GM21723 (cell line): ENCODE measurements at regions not wholly inside any gene's neighbourhood (a gene's known extent, or its start where the extent isn't known, plus 50 kb on each side); places are given as distances from the start of the nearest gene placed in this dataset.
"Not testable (repeated sequence)": the region's sequence is repeated elsewhere in the genome, so short reads cannot be mapped to it uniquely, and the experiment has no call there.

ENCODE experiments used
- ATAC-seq: cut with Tn5 transposase; IDR thresholded peaks from one replicate; pipeline ENCODE4 v1.9.1; 2021; ENCODE audit warnings: mild to moderate bottlenecking, moderate library complexity; ENCODE audit not compliant: unreplicated experiment

DNA sequence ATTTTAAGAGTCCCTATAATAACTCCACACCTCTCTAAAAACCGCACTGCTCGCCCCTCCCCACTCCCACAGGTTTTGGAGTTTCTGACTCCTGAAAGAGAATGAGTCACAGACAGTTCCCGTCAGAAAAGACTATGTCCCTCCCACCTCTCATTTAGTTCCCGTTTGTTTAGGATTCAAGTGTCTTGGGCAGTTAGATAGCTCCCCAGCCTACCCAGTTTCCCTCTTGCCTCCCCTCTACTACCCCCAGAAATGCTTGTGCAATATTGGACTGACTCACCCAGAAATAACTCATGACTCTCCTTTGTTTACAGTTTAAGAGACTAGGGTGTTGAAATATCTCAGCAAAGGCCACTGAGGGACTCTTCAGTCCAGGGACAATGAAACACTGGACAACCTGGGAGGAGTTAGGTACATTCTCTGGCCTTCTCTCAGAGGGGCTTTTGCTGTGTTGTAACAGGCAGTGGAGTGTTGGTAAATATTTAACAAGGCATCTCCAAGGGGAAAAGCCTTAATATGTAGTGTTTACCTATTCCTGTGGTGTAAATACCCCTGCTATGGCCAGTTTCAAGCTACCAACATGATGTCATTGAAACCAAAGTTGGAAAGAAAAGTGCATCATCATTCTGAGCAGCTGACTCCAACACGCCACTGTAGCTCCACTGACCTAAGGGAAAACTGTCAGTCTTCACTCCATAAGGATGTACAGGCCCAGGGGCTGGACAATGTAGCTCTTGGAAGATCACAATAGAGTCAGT lies 96.1 kb upstream of the CHD2 start:
- ATAC-seq: peak; percentile 51

DNA sequence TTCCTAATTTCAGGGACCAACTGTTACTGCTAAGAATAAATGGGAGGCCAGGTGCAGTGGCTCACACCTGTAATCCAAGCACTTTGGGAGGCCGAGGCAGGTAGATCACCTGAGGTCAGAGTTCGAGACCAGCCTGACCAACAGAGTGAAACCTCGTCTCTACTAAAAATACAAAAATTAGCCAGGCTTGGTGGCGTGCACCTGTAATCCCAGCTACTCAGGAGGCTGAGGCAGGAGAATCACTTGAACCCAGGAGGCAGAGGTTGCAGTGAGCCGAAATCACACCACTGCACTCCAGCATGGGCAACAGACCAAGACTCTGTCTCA lies 95.6 kb upstream of the CHD2 start:
- not testable (repeated sequence) for ATAC-seq

DNA sequence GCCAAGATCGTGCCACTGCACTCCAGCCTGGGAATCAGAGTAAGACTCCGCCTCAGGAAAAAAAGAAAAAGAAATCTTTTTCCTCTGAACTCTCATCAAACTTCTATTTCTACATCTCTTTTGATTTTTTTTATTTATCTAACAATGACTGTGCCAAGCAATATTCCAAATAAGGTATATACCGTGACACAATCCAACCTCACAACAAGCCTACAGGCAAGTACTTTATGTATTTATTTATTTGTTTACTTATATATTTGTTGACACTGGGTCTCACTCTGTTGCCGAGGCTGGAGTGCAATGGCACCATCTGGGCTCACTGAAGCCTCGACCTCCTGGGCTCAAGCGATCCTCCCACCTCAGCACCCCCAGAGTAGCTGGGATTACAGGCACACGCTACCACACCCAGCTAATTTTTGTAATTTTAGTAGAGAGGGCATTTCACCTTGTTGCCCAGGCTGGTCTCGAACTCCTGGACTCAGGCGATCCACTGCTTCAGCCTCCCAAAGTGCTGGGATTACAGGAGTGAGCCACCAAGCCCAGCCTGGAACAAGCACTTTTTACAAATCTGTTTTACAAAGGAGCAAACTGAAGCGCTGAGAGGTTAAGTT lies 94.9 kb upstream of the CHD2 start:
- no peak for ATAC-seq

DNA sequence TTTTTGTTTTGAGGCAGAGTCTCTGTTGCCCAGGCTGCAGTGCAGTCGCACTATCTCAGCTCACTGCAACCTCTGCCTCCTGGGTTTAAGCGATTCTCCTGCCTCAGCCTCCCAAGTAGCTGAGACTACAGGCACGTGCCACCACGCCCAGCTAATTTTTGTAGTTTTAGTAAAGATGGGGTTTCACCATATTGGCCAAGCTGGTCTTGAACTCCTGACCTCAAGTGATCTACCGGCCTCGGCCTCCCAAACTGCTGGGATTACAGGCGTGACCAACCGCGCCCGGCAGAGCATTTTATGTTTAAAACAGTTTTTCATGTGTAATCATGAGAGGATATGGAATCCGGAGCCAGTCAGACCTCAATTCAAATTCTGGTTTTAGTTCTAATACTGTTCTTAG lies 94.0 kb upstream of the CHD2 start:
- not testable (repeated sequence) for ATAC-seq

DNA sequence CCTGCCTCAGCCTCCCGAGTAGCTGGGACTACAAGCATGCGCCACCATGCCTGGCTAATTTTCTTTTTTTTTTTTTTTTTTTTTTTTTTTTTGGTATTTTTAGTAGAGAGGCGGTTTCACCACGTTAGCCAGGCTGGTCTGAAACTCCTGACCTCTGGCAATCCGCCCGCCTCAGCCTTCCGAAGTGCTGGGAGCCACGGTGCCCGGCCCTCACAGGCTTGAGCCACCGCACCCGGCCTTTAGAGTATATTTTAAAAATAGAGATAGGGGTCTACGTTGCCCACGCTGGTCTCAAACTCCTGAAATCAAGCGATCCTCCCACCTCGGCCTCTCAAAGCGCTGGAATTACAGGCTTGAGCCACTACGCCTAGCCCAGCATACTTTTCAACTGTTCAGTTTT lies 93.4 kb upstream of the CHD2 start:
- no peak for ATAC-seq

DNA sequence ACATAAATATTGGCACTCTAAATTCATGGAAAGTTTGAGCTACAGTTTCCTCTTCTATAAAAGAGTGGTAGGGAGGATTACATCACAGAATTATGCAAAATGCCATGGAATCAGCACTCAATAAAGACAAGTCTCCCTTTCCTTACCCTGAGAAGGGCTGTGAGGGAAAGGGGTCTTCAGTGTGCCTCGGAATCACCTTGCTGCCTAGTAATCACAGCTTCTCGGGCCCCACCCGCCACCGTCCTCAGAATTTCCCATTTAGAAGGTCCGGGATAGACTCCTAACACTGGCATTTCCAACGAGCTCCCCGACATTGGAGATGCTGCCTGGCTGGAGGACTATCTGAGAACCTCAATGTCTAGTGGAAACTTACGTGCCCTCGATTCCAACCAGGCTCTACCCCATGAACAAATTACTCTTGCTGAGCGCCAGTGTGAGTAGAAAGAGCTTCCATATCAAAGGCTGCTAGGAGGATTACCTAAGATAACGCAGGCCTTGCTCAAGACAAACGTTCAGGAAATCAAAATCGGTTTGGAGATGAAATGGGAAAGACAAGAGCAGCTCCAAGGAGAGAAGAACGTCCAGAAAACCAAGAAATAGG lies 92.1 kb upstream of the CHD2 start:
- no peak for ATAC-seq

DNA sequence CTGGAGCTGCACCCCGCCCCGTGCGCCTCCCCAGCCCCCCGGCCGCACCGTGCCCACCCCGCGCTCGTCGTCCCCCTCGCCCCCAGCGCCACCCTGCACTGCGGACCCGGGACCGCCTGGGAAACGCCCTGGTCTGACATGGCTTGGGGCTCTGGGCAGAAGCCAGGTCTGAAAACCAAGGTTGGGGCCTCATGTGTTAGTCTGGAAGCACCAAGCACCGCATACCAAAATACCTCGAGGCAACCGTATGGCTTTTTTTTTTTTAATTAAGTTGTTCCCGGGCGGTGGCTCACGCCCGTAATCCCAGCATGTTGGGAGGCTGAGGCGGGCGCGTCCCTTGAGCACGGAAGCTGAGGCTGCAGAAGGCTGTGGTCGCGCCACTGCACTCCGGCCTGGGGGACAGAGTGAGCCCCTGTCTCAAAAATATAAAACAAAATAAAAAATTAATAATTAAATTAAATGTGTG lies 91.5 kb upstream of the CHD2 start:
- ATAC-seq: peak; percentile 7

DNA sequence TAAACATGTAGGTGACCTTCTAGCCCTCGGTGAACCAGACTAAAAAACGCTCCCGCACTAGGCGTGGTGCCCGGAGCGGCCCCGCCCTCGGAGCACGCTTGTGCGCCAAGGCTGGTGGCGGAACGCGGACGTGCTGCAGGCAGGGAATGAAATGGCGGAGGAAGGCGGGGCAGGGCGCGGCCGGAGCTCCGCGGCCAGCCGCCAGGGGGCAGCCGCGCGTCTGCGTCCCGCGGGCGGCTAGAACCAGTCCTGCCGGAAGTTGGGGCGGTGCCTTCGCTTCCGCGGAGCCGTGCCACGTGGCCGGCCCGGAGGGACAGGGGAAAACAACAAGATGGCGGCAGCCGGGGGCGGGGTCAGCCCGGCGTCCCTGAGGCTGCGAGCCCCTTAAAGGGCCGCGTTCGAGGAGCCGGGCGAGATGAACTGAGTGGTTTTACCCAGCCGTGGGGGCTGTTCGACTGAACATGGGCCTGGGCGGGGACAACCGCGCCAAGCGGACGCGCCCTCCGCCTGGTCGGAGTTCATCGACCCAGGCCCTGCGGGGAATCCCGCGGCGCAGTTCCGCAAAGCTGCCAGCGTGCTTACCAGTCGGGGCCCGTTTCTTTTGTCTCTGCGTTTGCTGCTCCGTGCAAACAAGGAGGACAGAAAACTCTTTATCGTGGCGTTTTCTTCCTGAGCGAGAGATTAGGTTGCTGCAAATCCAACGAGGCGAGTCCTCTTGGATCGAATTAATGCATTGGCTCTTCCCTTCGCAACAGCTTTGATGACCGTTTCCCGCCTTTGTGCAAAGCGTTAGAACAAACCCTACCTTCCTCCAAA lies 90.9 kb upstream of the CHD2 start:
- ATAC-seq: peak; percentile 84

DNA sequence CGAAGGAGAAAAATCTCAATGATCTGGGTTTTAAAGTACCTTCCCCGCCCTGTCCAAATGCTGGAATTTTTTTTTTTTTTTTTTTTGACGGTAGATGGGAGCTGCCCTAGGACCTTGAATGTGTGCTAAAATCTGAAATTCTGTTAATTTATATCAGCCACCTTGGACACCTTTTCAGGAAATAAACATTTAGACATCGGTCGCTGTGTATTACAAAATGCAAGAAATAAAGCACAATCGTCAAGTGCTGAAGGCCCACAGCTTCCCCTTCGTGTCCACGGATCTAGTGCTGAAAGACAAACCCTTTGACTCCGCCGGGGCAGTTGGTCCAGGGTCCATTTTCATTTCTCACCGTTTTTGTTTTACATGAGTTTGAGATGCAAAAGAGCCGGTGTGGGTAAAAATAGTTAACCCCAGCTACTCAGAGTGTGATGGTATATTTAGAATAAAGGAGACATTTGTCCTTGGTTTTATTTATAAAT lies 90.2 kb upstream of the CHD2 start:
- ATAC-seq: peak; percentile 0

DNA sequence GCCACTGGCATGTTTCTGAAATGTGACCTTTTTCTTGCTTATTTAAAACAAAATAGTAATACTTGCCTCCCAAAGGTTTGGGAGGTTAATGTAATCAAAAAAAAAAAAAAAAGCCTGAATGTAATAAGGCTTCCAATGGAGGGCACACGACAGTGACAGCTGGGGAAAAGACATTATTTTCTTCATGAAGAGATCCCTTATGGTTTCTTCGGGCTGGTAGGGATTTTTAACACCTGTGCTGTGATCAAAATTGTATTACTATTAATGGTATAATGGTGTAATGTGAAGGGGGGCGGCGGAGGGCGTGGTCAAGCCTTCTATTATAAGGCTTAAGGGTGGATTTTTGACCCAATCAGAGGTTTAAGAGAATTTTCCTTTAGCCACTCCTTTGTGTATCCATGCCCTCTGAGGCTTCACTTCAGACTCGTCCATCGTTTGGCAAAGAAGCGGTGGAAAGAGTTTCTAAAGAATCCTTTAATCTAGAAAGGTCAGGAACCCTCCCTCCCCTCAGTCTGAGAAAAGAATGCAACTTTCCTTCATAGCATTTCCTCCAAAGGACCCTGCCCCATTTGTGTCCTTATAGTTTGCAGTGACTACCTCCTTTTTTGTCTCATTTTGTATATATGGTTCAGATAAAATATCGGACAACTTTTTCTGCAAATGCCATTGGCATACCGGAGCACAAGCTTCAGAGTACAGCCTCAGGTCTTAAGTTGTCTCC lies 89.5 kb upstream of the CHD2 start:
- ATAC-seq: no peak

DNA sequence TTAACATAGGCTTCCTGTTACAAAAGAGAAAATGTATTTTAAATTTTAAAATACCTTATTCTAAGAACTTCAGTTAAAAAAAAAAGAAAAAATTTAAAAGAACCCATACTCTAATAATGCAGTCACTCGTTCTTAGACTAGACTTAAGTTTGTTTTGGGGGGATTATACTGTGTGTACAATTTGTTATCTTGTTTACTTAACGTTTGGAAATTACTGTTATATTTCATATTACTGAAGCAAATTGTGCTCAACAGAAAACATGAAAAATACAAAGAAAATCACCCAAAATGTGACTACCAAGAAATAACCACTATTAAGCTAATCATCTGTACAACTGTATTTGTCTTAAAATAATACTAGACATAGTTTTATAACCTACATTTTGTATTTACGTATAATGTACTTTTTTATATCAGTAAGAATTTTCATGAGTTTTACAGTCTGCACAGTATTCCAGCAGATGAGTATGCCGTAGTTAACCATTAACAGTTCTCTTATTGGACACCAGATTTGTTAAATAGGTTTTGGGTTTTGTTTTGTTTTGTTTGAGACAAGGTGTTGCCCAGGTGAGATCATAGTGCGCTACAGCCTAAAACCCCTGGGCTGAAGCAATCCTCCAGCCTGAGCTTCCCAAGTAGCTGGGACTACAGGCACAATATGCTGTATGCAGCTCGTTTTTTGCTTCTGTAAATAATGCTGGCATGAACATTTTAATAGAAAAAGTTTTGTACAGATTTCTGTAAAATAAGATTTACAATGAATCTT lies 88.8 kb upstream of the CHD2 start:
- no peak for ATAC-seq

DNA sequence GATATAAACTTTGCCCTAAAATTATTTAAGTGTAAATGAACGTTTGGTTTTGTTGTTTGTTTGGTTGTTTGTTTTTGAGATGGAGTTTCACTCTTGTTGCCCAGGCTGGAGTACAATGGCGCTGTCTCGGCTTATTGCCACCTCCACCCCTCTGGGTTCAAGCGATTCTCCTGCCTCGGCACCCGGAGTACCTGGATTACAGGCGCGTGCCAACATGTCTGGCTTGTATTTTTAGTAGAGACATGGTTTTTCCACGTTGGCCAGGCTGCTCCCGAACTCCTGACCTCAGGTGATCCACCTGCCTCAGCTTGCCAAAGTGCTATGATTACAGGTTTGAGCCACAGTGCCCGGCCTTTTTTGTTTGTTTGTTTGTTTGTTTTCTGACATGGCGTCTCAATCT lies 87.9 kb upstream of the CHD2 start:
- ATAC-seq: no peak

DNA sequence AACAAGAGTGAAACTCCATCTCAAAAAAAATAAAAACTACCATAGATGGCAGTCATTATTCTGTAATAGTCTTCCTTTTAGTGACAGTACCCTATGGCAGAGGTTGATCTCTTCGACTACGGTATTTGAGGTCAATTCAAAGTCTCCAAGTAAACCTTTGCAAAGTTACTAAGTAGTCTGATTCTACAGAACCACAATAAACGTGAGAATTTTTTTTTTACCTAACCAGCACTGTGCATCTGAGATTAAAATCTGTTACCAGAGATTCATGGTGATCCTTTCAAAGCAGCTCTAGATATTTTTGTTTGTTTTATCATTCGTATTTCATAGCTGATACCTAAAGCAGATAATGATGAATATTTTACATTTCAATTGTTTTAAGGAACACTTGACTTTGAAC lies 86.6 kb upstream of the CHD2 start:
- no peak for ATAC-seq

DNA sequence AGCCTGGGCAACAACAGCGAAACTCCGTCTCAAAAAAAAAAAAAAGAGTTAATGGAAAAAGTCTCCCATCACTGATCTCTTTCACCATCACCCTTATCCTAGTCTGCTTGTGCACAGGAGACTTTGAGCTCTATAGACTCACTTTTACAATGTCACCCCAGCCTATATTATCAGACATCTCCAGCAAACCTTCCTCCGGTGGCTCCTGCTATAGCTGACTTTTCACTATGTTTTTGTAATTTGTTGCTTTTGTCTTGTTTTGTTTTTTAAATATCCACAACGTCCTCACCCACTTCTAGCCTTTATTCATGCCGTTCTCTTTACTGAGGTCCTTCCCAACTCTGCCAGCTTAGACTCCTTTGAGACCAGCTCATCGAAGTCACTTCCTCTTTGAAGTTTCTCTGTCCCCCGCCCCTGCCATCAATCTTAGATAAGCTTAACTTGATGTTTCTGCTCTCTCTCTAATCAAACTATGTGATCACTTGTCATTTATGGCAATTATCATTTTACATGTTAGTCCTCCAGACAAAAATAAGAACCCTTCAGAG lies 82.7 kb upstream of the CHD2 start:
- ATAC-seq: no peak

DNA sequence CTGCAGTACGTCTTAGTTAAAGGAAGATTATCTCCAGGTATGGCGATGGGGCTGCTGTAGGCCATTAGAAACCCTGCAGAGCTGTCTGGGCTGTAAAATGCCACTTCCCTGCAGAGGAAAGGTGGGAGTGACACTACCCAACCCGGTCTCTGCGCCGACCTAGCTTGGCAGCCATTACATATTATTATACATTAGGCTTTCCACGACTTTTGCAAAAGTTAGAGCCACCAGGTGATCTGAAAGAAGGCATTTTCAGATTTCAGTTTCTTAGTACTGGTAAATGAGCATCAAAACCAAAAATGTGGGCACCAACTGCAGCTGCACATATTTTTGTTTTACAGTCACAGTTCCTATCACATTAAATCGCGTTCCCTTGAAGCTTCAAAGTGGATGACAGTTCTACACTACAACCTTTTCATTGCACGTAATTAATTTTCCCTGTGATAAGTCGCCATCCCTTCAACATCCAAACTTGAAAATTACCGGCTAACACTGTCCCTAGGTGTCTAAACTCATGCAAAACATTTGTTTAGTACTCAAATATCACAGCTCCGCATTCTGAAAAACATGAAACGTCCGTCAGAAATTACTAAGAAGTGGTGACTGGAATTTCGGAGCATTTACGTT lies 81.4 kb upstream of the CHD2 start:
- no peak for ATAC-seq

DNA sequence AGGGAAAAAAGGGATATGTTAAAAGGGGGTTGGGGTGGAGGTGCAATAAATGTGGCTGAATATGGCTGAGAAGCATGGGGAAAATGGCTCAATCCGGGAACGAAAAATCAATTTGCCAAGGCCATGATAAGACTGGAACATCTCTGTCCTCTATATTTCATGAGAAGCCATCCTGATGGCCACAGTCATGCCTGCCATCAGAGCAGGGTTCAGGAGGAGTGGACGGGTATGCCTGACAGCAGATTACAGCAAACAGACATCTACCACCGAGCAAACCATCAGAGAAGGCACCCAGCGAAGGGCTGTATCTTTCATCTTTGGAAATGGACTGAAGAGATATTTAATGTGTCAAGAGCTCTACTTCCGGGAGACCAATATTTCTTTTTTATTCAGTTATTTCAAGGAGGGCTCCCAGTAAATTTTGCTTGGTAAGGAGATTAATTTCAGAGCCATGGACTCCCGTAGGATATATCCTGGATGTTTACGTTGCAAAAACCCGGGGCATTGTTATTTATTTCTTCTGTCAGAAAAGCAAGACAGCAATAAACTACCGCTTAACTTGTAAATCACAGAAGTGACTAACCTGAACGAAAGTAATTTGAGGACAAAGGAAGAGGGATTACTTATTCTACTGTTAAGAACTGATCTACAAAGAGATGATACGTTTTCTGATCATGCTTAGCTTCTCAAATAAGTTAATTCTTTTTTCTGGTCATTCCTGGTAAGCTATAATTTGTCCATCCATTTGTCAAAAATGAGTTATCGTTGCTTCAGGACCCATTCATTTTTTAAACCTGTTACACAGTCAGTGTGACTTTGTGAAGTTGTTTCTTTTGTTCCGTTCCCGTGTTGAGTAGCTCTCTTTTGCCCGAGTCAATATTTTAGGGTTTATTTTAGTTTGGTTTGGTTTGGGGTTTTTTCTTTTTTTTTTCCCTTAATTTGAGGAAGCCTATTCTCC lies 80.6 kb upstream of the CHD2 start:
- peak; percentile 8 for ATAC-seq

DNA sequence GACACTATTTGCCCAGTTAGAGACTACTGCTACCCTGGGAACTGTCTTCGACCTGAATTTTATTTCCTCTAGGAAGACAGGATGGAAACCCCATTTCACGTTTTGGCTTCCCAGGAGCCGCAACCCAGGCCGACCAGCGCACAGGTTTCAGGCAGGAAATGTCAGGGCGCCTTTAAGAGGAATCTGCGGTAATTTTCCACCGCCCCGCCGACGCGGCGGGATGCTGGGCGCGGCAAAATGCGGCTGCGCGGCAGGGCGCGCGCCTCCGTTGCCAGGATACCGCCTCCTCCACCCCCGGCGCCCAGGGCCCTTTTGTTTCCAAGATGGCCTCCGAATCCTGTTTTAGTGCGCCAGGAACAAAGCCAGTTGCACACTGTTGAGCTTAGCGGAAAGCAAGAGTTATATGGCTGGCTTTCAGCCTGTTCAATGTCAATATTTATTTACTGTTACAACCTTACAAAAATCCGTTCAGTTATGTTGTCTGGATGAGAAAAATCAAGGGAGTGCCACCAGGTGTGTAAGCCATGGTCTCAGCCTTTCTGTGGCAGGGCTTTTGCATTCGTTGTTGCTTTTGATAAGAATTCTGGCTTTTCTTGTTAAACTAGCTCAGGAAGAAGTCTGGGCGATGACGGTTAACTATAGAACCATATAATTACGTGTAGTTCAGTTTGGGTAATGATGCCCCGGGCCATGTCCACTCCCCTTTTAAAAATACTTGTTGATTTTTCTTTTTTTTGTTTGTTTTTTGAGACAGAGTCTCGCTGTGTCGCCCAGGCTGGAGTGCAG lies 79.7 kb upstream of the CHD2 start:
- ATAC-seq: peak; percentile 91
